NB4 (cell line): ENCODE measurements at regions not wholly inside any gene's neighbourhood (a gene's known extent, or its start where the extent isn't known, plus 50 kb on each side); places are given as distances from the start of the nearest gene placed in this dataset.

Source experiments
- DNase-seq: peaks from one replicate; pipeline ENCODE4 v3.0.0; 2010; ENCODE audit warnings: low read depth
- H3K4me3 ChIP-seq: one replicate; pipeline ENCODE4 v1.5.1; 2011; ENCODE audit warnings: mild to moderate bottlenecking, low read depth, low read length, moderate library complexity
- MYC ChIP-seq: IDR thresholded peaks from 2 replicates; pipeline ENCODE4 v1.6.1; 2011; ENCODE audit warnings: low read depth, low read length
- POLR2A ChIP-seq: IDR thresholded peaks from 2 replicates; pipeline ENCODE4 v1.6.1; 2011; ENCODE audit warnings: mild to moderate bottlenecking; ENCODE audit not compliant: insufficient read length; ENCODE audit errors: extremely low read depth
- TF ChIP-seq, protein P1 (sequence below): IDR thresholded peaks from one replicate; pipeline ENCODE4 v1.5.1; 2012; ENCODE audit warnings: low read depth, low read length
- TF ChIP-seq, protein P2 (sequence below): IDR thresholded peaks from 2 replicates; pipeline ENCODE4 v1.6.1; 2011; ENCODE audit warnings: low read depth, low read length

GRCh38 chr2:221197225-221197856, 374.8 kb downstream of the EPHA4 start:
- H3K4me3 ChIP-seq = no peak overlapping the region
- no peak for TF ChIP-seq POLR2A
- TF ChIP-seq, protein P1, sequence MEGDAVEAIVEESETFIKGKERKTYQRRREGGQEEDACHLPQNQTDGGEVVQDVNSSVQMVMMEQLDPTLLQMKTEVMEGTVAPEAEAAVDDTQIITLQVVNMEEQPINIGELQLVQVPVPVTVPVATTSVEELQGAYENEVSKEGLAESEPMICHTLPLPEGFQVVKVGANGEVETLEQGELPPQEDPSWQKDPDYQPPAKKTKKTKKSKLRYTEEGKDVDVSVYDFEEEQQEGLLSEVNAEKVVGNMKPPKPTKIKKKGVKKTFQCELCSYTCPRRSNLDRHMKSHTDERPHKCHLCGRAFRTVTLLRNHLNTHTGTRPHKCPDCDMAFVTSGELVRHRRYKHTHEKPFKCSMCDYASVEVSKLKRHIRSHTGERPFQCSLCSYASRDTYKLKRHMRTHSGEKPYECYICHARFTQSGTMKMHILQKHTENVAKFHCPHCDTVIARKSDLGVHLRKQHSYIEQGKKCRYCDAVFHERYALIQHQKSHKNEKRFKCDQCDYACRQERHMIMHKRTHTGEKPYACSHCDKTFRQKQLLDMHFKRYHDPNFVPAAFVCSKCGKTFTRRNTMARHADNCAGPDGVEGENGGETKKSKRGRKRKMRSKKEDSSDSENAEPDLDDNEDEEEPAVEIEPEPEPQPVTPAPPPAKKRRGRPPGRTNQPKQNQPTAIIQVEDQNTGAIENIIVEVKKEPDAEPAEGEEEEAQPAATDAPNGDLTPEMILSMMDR = no peak
- TF ChIP-seq MYC = no peak
- TF ChIP-seq, protein P2, sequence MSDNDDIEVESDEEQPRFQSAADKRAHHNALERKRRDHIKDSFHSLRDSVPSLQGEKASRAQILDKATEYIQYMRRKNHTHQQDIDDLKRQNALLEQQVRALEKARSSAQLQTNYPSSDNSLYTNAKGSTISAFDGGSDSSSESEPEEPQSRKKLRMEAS = no peak
- no peak for DNase-seq

DNA sequence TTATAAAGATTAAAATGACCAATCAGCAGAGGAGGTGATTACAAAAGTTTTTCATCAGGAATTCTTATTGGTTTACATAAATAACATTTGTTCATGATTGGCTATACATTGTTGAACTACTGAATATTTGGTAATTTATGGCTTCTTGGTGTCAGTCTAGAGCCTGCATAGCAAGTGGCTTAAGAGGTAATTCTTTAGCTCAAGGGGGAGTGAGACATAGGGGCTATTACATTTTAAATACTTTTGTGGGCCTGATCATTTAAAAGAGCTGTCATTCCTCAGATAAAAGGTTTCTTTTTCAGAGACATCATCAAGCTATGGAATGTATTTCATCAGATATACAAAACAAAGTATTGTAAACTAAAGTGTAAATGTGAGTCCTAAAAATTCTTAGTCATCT, 373.8 kb downstream of the EPHA4 start:
- DNase-seq = no peak
- no peak overlapping the region for H3K4me3 ChIP-seq
- TF ChIP-seq MYC (no peak), POLR2A (no peak)
- TF ChIP-seq, protein P1 = no peak
- TF ChIP-seq, protein P2 = no peak

DNA sequence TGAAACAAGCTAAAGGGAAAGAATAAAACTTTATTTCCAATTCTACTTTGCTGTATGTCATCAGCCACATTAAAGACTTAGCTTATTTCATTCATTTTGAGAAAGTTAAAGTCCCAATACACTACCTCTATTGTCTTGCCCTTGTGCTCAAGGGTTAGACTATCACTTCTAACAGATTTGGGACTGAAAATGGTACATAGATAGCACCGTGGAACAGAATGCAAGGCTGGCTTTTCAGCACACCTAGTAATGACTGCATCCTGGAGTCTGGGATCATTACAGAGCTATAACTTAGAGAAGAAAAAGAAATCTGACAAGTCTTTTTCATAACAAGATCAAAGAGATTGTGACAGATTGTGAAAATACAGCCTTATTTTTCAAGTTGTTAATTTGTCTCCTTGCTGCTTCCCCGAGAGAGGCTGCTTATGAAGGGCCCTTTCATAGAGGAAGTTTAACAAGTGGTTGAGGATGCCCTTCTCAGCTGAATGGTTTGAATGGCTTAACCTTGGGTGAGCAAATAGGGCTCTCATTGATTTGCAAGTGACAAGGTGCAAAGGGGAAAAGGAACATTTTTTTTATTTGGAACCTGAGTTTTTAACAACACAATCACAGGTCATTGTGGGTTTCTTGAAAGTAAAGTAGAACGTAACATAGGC, 371.8 kb downstream of the EPHA4 start:
- no peak for DNase-seq
- TF ChIP-seq MYC (no peak), POLR2A (no peak)
- TF ChIP-seq, protein P2 = no peak
- H3K4me3 ChIP-seq = no peak overlapping the region

GRCh38 chr2:221202431-221202830, 369.7 kb downstream of the EPHA4 start:
- H3K4me3 ChIP-seq = no peak overlapping the region
- TF ChIP-seq, protein P1 = no peak
- TF ChIP-seq, protein P2 = no peak
- no peak for TF ChIP-seq POLR2A
- no peak for TF ChIP-seq MYC
- DNase-seq = no peak

GRCh38 chr2:221203125-221203524, 369.0 kb downstream of the EPHA4 start:
- no peak for DNase-seq
- TF ChIP-seq, protein P2 = no peak
- TF ChIP-seq POLR2A = no peak
- TF ChIP-seq MYC = no peak
- TF ChIP-seq, protein P1 = no peak
- H3K4me3 ChIP-seq = no peak overlapping the region

DNA sequence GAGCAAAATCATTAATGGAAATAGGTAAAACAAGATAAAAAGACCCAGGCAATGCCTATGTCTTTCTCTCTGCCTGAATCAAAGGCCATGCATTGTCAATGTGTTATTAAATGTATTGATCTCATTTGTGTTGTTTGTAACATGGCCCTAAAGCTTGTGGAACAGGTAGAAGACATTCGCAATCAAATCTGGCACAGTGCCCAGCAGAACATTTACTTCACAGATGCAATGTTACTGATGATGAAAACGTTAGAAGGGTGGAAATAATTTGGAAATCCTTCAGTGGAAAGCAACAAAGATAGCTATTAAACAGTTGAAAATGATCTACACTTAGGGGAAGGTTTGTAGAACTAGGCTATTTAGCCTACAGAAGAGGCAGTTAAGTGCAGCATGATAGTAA, 368.2 kb downstream of the EPHA4 start:
- no peak for DNase-seq
- no peak overlapping the region for H3K4me3 ChIP-seq
- TF ChIP-seq POLR2A (no peak), MYC (no peak)
- TF ChIP-seq, protein P1 = no peak
- TF ChIP-seq, protein P2 = no peak
